GM18907 (cell line): ENCODE measurements at regions not wholly inside any gene's neighbourhood (a gene's known extent, or its start where the extent isn't known, plus 50 kb on each side); places are given as distances from the start of the nearest gene placed in this dataset.

Experiments
- ATAC-seq: cut with Tn5 transposase; IDR thresholded peaks from one replicate; pipeline ENCODE4 v1.9.1; 2021; ENCODE audit warnings: mild to moderate bottlenecking, moderate library complexity; ENCODE audit not compliant: unreplicated experiment

- no peak for ATAC-seq
Observed at GRCh38 chr5:164555809-164556208, 1050.4 kb downstream of the MAT2B start.

GRCh38 chr5:164560216-164560615 is 1054.8 kb downstream of the MAT2B start:
- ATAC-seq = no peak

- no peak for ATAC-seq
Observed at GRCh38 chr5:164561933-164562872, 1056.8 kb downstream of the MAT2B start.

- no peak for ATAC-seq
Observed at GRCh38 chr5:164563370-164563769, 1058.0 kb downstream of the MAT2B start.

- no peak for ATAC-seq
Observed at GRCh38 chr5:164573397-164573796, 1068.0 kb downstream of the MAT2B start.

- ATAC-seq = no peak
Observed at GRCh38 chr5:164577201-164577600, 1071.8 kb downstream of the MAT2B start.

GRCh38 chr5:164577742-164578141 is 1072.3 kb downstream of the MAT2B start:
- no peak for ATAC-seq

- ATAC-seq = no peak
Observed at GRCh38 chr5:164578401-164578800, 1073.0 kb downstream of the MAT2B start.

- ATAC-seq = no peak
Observed at GRCh38 chr5:164578911-164579310, 1073.5 kb downstream of the MAT2B start.

GRCh38 chr5:164580155-164580554 is 1074.7 kb downstream of the MAT2B start:
- no peak for ATAC-seq

GRCh38 chr5:164581889-164582288 is 1076.5 kb downstream of the MAT2B start:
- ATAC-seq = no peak

GRCh38 chr5:164593982-164594381 is 1088.6 kb downstream of the MAT2B start:
- ATAC-seq = no peak

GRCh38 chr5:164597293-164597900 is 1092.0 kb downstream of the MAT2B start:
- ATAC-seq = peak; percentile 82

- ATAC-seq = no peak
Observed at GRCh38 chr5:164600274-164600673, 1094.9 kb downstream of the MAT2B start.

- ATAC-seq = no peak
Observed at GRCh38 chr5:164600929-164601535, 1095.6 kb downstream of the MAT2B start.

- ATAC-seq = no peak
Observed at GRCh38 chr5:164608507-164608906, 1103.1 kb downstream of the MAT2B start.

GRCh38 chr5:164610374-164610773 is 1105.0 kb downstream of the MAT2B start:
- no peak for ATAC-seq

GRCh38 chr5:164614707-164615106 is 1109.3 kb downstream of the MAT2B start:
- no peak for ATAC-seq

- no peak for ATAC-seq
Observed at GRCh38 chr5:164617290-164617689, 1111.9 kb downstream of the MAT2B start.

GRCh38 chr5:164627021-164627420 is 1121.6 kb downstream of the MAT2B start:
- no peak for ATAC-seq

- no peak for ATAC-seq
Observed at GRCh38 chr5:164636456-164636855, 1131.0 kb downstream of the MAT2B start.
